ENCODE measurements at regions not wholly inside any gene's neighbourhood (a gene's known extent, or its start where the extent isn't known, plus 50 kb on each side); places are given as distances from the start of the nearest gene placed in this dataset.

DNA sequence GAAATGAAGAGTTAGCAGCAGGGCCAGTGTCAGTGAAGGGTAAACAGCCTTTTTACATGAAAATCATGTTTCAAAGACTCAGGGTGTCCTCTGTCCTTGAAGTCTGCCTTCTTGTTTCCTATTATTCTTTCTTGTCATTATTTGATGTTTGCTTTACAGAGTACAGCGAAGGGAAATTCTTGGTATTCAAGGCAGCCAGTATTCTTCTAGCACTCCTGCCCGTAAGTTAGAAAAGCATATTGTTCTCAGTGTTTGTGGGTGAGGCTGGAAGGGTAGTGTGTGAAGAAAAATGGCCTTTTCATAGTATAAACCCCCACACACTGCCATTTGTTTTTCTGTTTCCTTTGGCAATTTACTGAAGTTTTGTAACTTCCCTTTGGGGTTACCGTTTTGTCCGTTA lies 217.3 kb upstream of the NAV3 start:
- intact Hi-C loops (cut with micrococcal nuclease; ENCODE audit: unreplicated experiment), result no loop called here
- Mint-ChIP-seq H3K4me3 (ENCODE audit: low read depth, unreplicated experiment) (no peak overlapping the region), H3K27me3 (ENCODE audit: unreplicated experiment) (no peaks in the 10 kb centered on the region), H3K9me3 (ENCODE audit: low read depth, unreplicated experiment) (peaks cover 2% of the 10 kb centered on the region), H3K27ac (ENCODE audit: unreplicated experiment) (no peak overlapping the region), H3K36me3 (ENCODE audit: insufficient read depth, unreplicated experiment) (no peaks in the 10 kb centered on the region), H3K4me1 (ENCODE audit: low read depth, unreplicated experiment) (no peaks in the 10 kb centered on the region)
- TF ChIP-seq, protein P1, sequence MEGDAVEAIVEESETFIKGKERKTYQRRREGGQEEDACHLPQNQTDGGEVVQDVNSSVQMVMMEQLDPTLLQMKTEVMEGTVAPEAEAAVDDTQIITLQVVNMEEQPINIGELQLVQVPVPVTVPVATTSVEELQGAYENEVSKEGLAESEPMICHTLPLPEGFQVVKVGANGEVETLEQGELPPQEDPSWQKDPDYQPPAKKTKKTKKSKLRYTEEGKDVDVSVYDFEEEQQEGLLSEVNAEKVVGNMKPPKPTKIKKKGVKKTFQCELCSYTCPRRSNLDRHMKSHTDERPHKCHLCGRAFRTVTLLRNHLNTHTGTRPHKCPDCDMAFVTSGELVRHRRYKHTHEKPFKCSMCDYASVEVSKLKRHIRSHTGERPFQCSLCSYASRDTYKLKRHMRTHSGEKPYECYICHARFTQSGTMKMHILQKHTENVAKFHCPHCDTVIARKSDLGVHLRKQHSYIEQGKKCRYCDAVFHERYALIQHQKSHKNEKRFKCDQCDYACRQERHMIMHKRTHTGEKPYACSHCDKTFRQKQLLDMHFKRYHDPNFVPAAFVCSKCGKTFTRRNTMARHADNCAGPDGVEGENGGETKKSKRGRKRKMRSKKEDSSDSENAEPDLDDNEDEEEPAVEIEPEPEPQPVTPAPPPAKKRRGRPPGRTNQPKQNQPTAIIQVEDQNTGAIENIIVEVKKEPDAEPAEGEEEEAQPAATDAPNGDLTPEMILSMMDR (IDR thresholded peaks at IDR 0.05; ENCODE audit: unreplicated experiment), result no peak
- CTCF ChIA-PET, result no interaction called here
- no TSS peak for BruUV-seq (replicated peaks)
- no peak for DNase-seq

DNA sequence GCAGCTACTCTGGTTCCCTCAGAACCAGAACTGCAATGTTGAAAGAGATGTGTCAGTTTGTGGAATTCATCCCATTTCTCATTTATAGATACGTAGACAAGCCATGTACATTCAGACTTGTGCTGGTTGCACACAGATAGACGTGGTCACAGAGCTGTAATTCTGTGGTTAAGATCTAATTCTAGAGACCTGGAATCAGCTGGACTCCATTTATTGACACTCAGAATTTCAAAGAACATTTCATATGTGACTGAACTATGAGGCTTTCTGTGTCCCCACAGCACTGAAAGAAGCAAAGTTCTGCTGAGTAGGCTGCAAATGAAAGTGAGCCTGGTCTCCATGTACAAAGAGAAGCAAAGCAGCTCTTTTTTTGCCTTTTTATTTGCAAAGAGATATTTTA lies 220.2 kb upstream of the NAV3 start:
- Mint-ChIP-seq H3K27me3 (ENCODE audit: unreplicated experiment) (no peaks in the 10 kb centered on the region), H3K27ac (ENCODE audit: unreplicated experiment) (no peak overlapping the region), H3K4me1 (ENCODE audit: low read depth, unreplicated experiment) (peaks cover 22% of the 10 kb centered on the region), H3K9me3 (ENCODE audit: low read depth, unreplicated experiment) (peaks cover 2% of the 10 kb centered on the region), H3K4me3 (ENCODE audit: low read depth, unreplicated experiment) (no peak overlapping the region), H3K36me3 (ENCODE audit: insufficient read depth, unreplicated experiment) (no peaks in the 10 kb centered on the region)
- no peak for DNase-seq
- CTCF ChIA-PET, result no interaction called here
- intact Hi-C loops (cut with micrococcal nuclease; ENCODE audit: unreplicated experiment), result no loop called here
- TF ChIP-seq, protein P1 (IDR thresholded peaks at IDR 0.05; ENCODE audit: unreplicated experiment), result no peak
- BruUV-seq (replicated peaks), result no TSS peak

DNA sequence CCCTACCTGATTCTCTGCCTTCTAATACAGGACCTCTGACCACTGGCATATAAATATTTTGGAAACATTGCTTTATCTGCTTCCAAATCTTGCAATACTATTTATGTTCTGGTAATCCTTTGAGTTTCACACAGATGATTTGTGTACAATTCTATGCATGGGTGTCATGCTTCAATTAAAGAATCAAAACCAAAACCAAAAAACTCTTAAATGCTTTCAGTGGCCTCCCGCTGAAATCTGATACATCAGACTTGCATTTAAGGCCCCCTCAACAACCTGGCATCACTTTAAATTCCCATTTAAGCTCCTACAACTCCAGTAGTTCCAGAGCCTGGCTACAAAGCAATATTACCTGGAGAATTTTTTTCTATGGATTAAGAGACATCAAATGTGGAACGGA lies 221.7 kb upstream of the NAV3 start:
- intact Hi-C loops (cut with micrococcal nuclease; ENCODE audit: unreplicated experiment), result loop anchor here (10.0 kb wide), 1 partner anchor 544 kb away; the partner anchor contains the start of gene E2F7
- H3K9me3 Mint-ChIP-seq (ENCODE audit: low read depth, unreplicated experiment), result peaks cover 2% of the 10 kb centered on the region
- no peak overlapping the region for H3K4me3 Mint-ChIP-seq (ENCODE audit: low read depth, unreplicated experiment)
- H3K27me3 Mint-ChIP-seq (ENCODE audit: unreplicated experiment), result no peaks in the 10 kb centered on the region
- BruUV-seq (replicated peaks), result no TSS peak
- H3K36me3 Mint-ChIP-seq (ENCODE audit: insufficient read depth, unreplicated experiment), result no peaks in the 10 kb centered on the region
- no peak for DNase-seq
- CTCF ChIA-PET, result interaction anchor here (0.8 kb wide), 1 partner anchor 10 kb away, joined by 3 read pairs; no protein-coding TSS in a partner anchor
- TF ChIP-seq, protein P1 (IDR thresholded peaks at IDR 0.05; ENCODE audit: unreplicated experiment), result no peak
- no peak overlapping the region for H3K27ac Mint-ChIP-seq (ENCODE audit: unreplicated experiment)
- H3K4me1 Mint-ChIP-seq (ENCODE audit: low read depth, unreplicated experiment), result peaks cover 28% of the 10 kb centered on the region

DNA sequence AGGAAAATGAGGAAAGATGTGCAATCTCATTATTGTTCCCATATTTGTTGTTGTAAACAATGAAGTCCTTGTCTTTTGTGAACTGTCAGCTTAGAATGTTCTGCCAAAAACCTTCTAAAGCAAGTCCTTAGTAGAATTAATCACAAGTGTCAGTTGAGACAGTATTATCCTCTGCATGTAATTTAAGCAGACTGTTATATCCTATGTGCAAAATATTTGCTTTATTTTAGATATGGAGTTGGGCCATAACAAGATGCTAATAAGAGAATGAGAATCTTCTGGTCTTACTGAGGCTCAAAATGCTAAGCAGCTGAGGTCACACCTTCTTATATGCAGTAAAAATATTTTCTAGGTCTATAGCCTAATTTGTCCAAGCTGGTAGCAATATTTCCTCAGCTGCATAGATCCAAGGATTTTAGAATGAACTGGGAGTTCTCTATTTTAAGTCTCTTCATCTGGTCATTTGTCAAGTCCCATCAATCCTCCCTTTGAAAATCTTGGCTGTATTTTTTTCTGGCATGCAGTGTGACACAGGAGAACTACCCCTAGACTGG lies 222.3 kb upstream of the NAV3 start:
- H3K27me3 Mint-ChIP-seq (ENCODE audit: unreplicated experiment), result no peaks in the 10 kb centered on the region
- no TSS peak for BruUV-seq (replicated peaks)
- H3K9me3 Mint-ChIP-seq (ENCODE audit: low read depth, unreplicated experiment), result peaks cover 2% of the 10 kb centered on the region
- H3K36me3 Mint-ChIP-seq (ENCODE audit: insufficient read depth, unreplicated experiment), result no peaks in the 10 kb centered on the region
- CTCF ChIA-PET, result no interaction called here
- intact Hi-C loops (cut with micrococcal nuclease; ENCODE audit: unreplicated experiment), result loop anchor here (10.0 kb wide), 1 partner anchor 544 kb away; the partner anchor contains the start of gene E2F7
- TF ChIP-seq, protein P1 (IDR thresholded peaks at IDR 0.05; ENCODE audit: unreplicated experiment), result no peak
- H3K4me3 Mint-ChIP-seq (ENCODE audit: low read depth, unreplicated experiment), result no peak overlapping the region
- peaks cover 34% of the 10 kb centered on the region for H3K4me1 Mint-ChIP-seq (ENCODE audit: low read depth, unreplicated experiment)
- H3K27ac Mint-ChIP-seq (ENCODE audit: unreplicated experiment), result no peak overlapping the region
- no peak for DNase-seq
